Suprapubic skin (tissue), 3 donors: ENCODE measurements at regions not wholly inside any gene's neighbourhood (a gene's known extent, or its start where the extent isn't known, plus 50 kb on each side); places are given as distances from the start of the nearest gene placed in this dataset.

ENCODE experiments used
- CTCF ChIP-seq, 2 donors: fragments of 200-600 bp in 1 of 2; fragments of 450-650 bp in 1 of 2; sonication (generic) in 1 of 2; IDR thresholded peaks; one replicate each; pipeline ENCODE4 v1.5.1; 2016 to 2019; ENCODE audit warnings: antibody characterized with exemption in 2 of 2, mild to moderate bottlenecking in 1 of 2, moderate library complexity in 1 of 2
- POLR2A ChIP-seq, 2 donors: fragments of 450-650 bp; IDR thresholded peaks; one replicate each; pipeline ENCODE4 v1.6.1; 2017; ENCODE audit warnings: antibody characterized with exemption in 2 of 2, mild to moderate bottlenecking in 2 of 2, moderate library complexity in 2 of 2

GRCh38 chr14:71625891-71626701 lies 306.1 kb upstream of the RGS6 start:
- TF ChIP-seq CTCF (IDR thresholded peaks at IDR 0.05) (no peak), POLR2A (IDR thresholded peaks at IDR 0.05) (no peak)
